ENCODE measurements at regions not wholly inside any gene's neighbourhood (a gene's known extent, or its start where the extent isn't known, plus 50 kb on each side); places are given as distances from the start of the nearest gene placed in this dataset.

GRCh38 chr12:91478500-91478899 is 295.9 kb upstream of the DCN start:
- Histone ChIP-seq H3K9me3 (ENCODE audit: control insufficient read depth in 4 of 4, low read length in 3 of 4) (no peaks in the 10 kb centered on the region), H3K4me1 (ENCODE audit: control insufficient read depth in 4 of 4, insufficient read depth in 4 of 4, low read length in 3 of 4) (no peaks in the 10 kb centered on the region), H3K27ac (ENCODE audit: low read depth in 1 of 2, low read length in 2 of 2) (no peak overlapping the region), H3K4me3 (ENCODE audit: low read depth in 1 of 3, low read length in 3 of 3) (no peak overlapping the region), H3K27me3 (ENCODE audit: control insufficient read depth in 4 of 4, insufficient read depth in 4 of 4, low read length in 3 of 4) (no peaks in the 10 kb centered on the region), H3K36me3 (ENCODE audit: control insufficient read depth in 4 of 4, insufficient read depth in 3 of 4, low read depth in 1 of 4, low read length in 3 of 4) (no peaks in the 10 kb centered on the region), H3K9ac (ENCODE audit: low read depth in 1 of 2, low read length in 2 of 2) (no peak overlapping the region)
- DNase-seq (ENCODE audit: low spot score) = no peak
- TF ChIP-seq FOXA1 (IDR thresholded peaks at IDR 0.05) = no peak
- no peak for TF ChIP-seq MAX (IDR thresholded peaks at IDR 0.05)
- no peak for TF ChIP-seq EGR1 (IDR thresholded peaks at IDR 0.05; ENCODE audit: low read depth in 2 of 2)
- no peak for TF ChIP-seq HNF4G (IDR thresholded peaks at IDR 0.05)
- no peak for TF ChIP-seq NR2F2 (IDR thresholded peaks at IDR 0.05)
- 88% methylated on average over 1 of the region's 1 CpG for WGBS

GRCh38 chr12:91467686-91468085 is 285.1 kb upstream of the DCN start:
- Histone ChIP-seq H3K27ac (ENCODE audit: low read depth in 1 of 2, low read length in 2 of 2) (no peak overlapping the region), H3K9me3 (ENCODE audit: control insufficient read depth in 4 of 4, low read length in 3 of 4) (no peaks in the 10 kb centered on the region), H3K4me1 (ENCODE audit: control insufficient read depth in 4 of 4, insufficient read depth in 4 of 4, low read length in 3 of 4) (no peaks in the 10 kb centered on the region), H3K9ac (ENCODE audit: low read depth in 1 of 2, low read length in 2 of 2) (no peak overlapping the region), H3K36me3 (ENCODE audit: control insufficient read depth in 4 of 4, insufficient read depth in 3 of 4, low read depth in 1 of 4, low read length in 3 of 4) (no peaks in the 10 kb centered on the region), H3K27me3 (ENCODE audit: control insufficient read depth in 4 of 4, insufficient read depth in 4 of 4, low read length in 3 of 4) (no peaks in the 10 kb centered on the region), H3K4me3 (ENCODE audit: low read depth in 1 of 3, low read length in 3 of 3) (no peak overlapping the region)
- no peak for DNase-seq (ENCODE audit: low spot score)
- 85% methylated on average over 4 of the region's 4 CpGs for WGBS
- TF ChIP-seq RXRA (IDR thresholded peaks at IDR 0.05) = no peak
- TF ChIP-seq GABPA (IDR thresholded peaks at IDR 0.05 in 1 of 2, conservative IDR thresholded peaks at IDR 0.05 in 1 of 2) = no peak
- TF ChIP-seq YY1 (IDR thresholded peaks at IDR 0.05) = no peak
- TF ChIP-seq MAX (IDR thresholded peaks at IDR 0.05) = no peak
- TF ChIP-seq, protein P1, sequence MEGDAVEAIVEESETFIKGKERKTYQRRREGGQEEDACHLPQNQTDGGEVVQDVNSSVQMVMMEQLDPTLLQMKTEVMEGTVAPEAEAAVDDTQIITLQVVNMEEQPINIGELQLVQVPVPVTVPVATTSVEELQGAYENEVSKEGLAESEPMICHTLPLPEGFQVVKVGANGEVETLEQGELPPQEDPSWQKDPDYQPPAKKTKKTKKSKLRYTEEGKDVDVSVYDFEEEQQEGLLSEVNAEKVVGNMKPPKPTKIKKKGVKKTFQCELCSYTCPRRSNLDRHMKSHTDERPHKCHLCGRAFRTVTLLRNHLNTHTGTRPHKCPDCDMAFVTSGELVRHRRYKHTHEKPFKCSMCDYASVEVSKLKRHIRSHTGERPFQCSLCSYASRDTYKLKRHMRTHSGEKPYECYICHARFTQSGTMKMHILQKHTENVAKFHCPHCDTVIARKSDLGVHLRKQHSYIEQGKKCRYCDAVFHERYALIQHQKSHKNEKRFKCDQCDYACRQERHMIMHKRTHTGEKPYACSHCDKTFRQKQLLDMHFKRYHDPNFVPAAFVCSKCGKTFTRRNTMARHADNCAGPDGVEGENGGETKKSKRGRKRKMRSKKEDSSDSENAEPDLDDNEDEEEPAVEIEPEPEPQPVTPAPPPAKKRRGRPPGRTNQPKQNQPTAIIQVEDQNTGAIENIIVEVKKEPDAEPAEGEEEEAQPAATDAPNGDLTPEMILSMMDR (IDR thresholded peaks at IDR 0.05; ENCODE audit: low read depth, low read length, missing input control) = no peak
- no peak for TF ChIP-seq SP1 (IDR thresholded peaks at IDR 0.05)
- TF ChIP-seq, protein P2, sequence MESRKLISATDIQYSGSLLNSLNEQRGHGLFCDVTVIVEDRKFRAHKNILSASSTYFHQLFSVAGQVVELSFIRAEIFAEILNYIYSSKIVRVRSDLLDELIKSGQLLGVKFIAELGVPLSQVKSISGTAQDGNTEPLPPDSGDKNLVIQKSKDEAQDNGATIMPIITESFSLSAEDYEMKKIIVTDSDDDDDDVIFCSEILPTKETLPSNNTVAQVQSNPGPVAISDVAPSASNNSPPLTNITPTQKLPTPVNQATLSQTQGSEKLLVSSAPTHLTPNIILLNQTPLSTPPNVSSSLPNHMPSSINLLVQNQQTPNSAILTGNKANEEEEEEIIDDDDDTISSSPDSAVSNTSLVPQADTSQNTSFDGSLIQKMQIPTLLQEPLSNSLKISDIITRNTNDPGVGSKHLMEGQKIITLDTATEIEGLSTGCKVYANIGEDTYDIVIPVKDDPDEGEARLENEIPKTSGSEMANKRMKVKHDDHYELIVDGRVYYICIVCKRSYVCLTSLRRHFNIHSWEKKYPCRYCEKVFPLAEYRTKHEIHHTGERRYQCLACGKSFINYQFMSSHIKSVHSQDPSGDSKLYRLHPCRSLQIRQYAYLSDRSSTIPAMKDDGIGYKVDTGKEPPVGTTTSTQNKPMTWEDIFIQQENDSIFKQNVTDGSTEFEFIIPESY (IDR thresholded peaks at IDR 0.05) = no peak
- no peak for TF ChIP-seq TAF1 (conservative IDR thresholded peaks at IDR 0.05)
- TF ChIP-seq RAD21 (IDR thresholded peaks at IDR 0.05) = no peak

GRCh38 chr12:91461061-91461460 is 278.4 kb upstream of the DCN start:
- Histone ChIP-seq H3K9me3 (ENCODE audit: control insufficient read depth in 4 of 4, low read length in 3 of 4) (no peaks in the 10 kb centered on the region), H3K36me3 (ENCODE audit: control insufficient read depth in 4 of 4, insufficient read depth in 3 of 4, low read depth in 1 of 4, low read length in 3 of 4) (no peaks in the 10 kb centered on the region), H3K4me1 (ENCODE audit: control insufficient read depth in 4 of 4, insufficient read depth in 4 of 4, low read length in 3 of 4) (no peaks in the 10 kb centered on the region), H3K27me3 (ENCODE audit: control insufficient read depth in 4 of 4, insufficient read depth in 4 of 4, low read length in 3 of 4) (no peaks in the 10 kb centered on the region), H3K27ac (ENCODE audit: low read depth in 1 of 2, low read length in 2 of 2) (no peak overlapping the region), H3K4me3 (ENCODE audit: low read depth in 1 of 3, low read length in 3 of 3) (no peak overlapping the region), H3K9ac (ENCODE audit: low read depth in 1 of 2, low read length in 2 of 2) (no peak overlapping the region)
- TF ChIP-seq MAX (IDR thresholded peaks at IDR 0.05) (no peak), HNF4G (IDR thresholded peaks at IDR 0.05) (no peak), JUND (IDR thresholded peaks at IDR 0.05) (no peak), FOXA2 (IDR thresholded peaks at IDR 0.05) (no peak), NR2F2 (IDR thresholded peaks at IDR 0.05) (no peak)
- TF ChIP-seq, protein P3, sequence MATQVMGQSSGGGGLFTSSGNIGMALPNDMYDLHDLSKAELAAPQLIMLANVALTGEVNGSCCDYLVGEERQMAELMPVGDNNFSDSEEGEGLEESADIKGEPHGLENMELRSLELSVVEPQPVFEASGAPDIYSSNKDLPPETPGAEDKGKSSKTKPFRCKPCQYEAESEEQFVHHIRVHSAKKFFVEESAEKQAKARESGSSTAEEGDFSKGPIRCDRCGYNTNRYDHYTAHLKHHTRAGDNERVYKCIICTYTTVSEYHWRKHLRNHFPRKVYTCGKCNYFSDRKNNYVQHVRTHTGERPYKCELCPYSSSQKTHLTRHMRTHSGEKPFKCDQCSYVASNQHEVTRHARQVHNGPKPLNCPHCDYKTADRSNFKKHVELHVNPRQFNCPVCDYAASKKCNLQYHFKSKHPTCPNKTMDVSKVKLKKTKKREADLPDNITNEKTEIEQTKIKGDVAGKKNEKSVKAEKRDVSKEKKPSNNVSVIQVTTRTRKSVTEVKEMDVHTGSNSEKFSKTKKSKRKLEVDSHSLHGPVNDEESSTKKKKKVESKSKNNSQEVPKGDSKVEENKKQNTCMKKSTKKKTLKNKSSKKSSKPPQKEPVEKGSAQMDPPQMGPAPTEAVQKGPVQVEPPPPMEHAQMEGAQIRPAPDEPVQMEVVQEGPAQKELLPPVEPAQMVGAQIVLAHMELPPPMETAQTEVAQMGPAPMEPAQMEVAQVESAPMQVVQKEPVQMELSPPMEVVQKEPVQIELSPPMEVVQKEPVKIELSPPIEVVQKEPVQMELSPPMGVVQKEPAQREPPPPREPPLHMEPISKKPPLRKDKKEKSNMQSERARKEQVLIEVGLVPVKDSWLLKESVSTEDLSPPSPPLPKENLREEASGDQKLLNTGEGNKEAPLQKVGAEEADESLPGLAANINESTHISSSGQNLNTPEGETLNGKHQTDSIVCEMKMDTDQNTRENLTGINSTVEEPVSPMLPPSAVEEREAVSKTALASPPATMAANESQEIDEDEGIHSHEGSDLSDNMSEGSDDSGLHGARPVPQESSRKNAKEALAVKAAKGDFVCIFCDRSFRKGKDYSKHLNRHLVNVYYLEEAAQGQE (IDR thresholded peaks at IDR 0.05) = no peak
- DNase-seq (ENCODE audit: low spot score) = no peak
- WGBS = 86% methylated on average over 1 of the region's 1 CpG

Measured in liver (tissue), 8 donors.